ENCODE measurements at regions not wholly inside any gene's neighbourhood (a gene's known extent, or its start where the extent isn't known, plus 50 kb on each side); places are given as distances from the start of the nearest gene placed in this dataset.

GRCh38 chr16:18048853-18049546 is 287.5 kb downstream of the NPIPA8 start:
- ATAC-seq (no peak), DNase-seq (no peak)
- no peak for TF ChIP-seq CTCF (IDR thresholded peaks at IDR 0.05)
- intact Hi-C loops (cut with DNase I) = no loop called here
- Histone ChIP-seq H3K9me3 (no peaks in the 10 kb centered on the region), H3K4me1 (no peaks in the 10 kb centered on the region), H3K4me3 (no peak overlapping the region), H3K36me3 (no peaks in the 10 kb centered on the region), H3K27me3 (ENCODE audit: low read depth) (peaks cover 8% of the 10 kb centered on the region), H3K27ac (no peak overlapping the region)

DNA sequence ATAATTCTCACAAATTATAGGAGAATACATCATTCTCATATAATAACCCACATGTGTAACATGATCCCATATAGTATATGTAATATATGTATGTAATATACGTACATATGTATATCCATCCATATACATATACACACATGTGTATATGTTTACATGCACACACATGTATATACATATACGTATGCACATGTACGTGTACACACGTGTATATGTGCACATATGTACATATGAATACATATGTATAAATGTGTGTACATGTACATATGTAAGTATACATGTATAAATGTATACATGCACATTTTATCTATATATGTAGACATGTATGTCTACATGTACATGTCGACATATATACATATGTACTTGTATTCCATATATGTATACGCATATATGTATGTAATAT is 288.8 kb downstream of the NPIPA8 start:
- TF ChIP-seq CTCF (IDR thresholded peaks at IDR 0.05) = no peak
- Histone ChIP-seq H3K27me3 (ENCODE audit: low read depth) (peaks cover 8% of the 10 kb centered on the region), H3K27ac (no peak overlapping the region), H3K4me3 (no peak overlapping the region), H3K36me3 (no peaks in the 10 kb centered on the region), H3K9me3 (no peaks in the 10 kb centered on the region), H3K4me1 (no peaks in the 10 kb centered on the region)
- intact Hi-C loops (cut with DNase I) = no loop called here
- DNase-seq (no peak), ATAC-seq (no peak)

- Histone ChIP-seq H3K27me3 (ENCODE audit: low read depth) (peaks cover 5% of the 10 kb centered on the region), H3K9me3 (no peaks in the 10 kb centered on the region), H3K4me1 (no peaks in the 10 kb centered on the region), H3K27ac (no peak overlapping the region), H3K4me3 (no peak overlapping the region), H3K36me3 (no peaks in the 10 kb centered on the region)
- intact Hi-C loops (cut with DNase I) = no loop called here
- ATAC-seq (no peak), DNase-seq (no peak)
- no peak for TF ChIP-seq CTCF (IDR thresholded peaks at IDR 0.05)
Measured at GRCh38 chr16:18045356-18045755, 291.2 kb downstream of the NPIPA8 start.

- no peak for TF ChIP-seq CTCF (IDR thresholded peaks at IDR 0.05)
- no peak for ATAC-seq
- no peaks in the 10 kb centered on the region for H3K9me3 ChIP-seq
- no peak overlapping the region for H3K27ac ChIP-seq
- H3K36me3 ChIP-seq = no peaks in the 10 kb centered on the region
- no peak for DNase-seq
- no peaks in the 10 kb centered on the region for H3K4me1 ChIP-seq
- intact Hi-C loops (cut with DNase I) = no loop called here
- H3K4me3 ChIP-seq = no peak overlapping the region
- H3K27me3 ChIP-seq (ENCODE audit: low read depth) = no peaks in the 10 kb centered on the region
Measured at GRCh38 chr16:18041864-18042834, 294.4 kb downstream of the NPIPA8 start.

DNA sequence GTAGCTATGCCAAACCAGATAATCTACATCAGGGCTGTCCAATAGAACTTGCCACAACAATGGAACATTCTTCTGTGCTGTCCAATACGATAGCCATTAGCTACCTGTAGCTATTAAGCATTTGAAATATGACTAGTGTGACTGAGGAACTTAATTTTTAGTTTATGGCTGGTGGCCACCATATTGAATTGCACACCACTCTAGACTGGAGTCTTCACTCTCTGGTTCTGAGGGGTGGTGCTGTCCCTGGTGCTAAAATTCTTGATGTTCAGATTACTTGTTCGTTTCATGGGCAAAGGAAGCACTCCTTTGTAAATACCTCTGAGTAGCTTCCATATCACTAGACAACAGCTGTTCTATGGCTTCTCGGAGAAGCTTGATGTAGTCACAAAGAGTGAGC is 296.6 kb downstream of the NPIPA8 start:
- Histone ChIP-seq H3K9me3 (no peaks in the 10 kb centered on the region), H3K27ac (no peak overlapping the region), H3K4me1 (no peaks in the 10 kb centered on the region), H3K4me3 (no peak overlapping the region), H3K36me3 (no peaks in the 10 kb centered on the region), H3K27me3 (ENCODE audit: low read depth) (no peaks in the 10 kb centered on the region)
- no peak for TF ChIP-seq CTCF (IDR thresholded peaks at IDR 0.05)
- ATAC-seq = no peak
- no peak for DNase-seq
- intact Hi-C loops (cut with DNase I) = no loop called here
